Right ventricle myocardium inferior (tissue), 1 donor: ENCODE measurements at regions not wholly inside any gene's neighbourhood (a gene's known extent, or its start where the extent isn't known, plus 50 kb on each side); places are given as distances from the start of the nearest gene placed in this dataset.

ENCODE experiments used
- ATAC-seq: fragments of 200-7000 bp; cut with Tn5 transposase; one replicate; pipeline ENCODE4 v1.9.1; 2020; ENCODE audit warnings: mild to moderate bottlenecking, moderate library complexity
- DNase-seq: peaks from one replicate; pipeline ENCODE4 v3.0.0; 2021; ENCODE audit errors: missing footprints
- intact Hi-C: fragments of 100-400 bp; cut with DNase I; formaldehyde crosslinking; loops from one replicate; pipeline ENCODE4 v1.11.0; 2022
- donor health status: DM: no; HTN: yes; CAD: no; lungs with severe emphysema.

DNA sequence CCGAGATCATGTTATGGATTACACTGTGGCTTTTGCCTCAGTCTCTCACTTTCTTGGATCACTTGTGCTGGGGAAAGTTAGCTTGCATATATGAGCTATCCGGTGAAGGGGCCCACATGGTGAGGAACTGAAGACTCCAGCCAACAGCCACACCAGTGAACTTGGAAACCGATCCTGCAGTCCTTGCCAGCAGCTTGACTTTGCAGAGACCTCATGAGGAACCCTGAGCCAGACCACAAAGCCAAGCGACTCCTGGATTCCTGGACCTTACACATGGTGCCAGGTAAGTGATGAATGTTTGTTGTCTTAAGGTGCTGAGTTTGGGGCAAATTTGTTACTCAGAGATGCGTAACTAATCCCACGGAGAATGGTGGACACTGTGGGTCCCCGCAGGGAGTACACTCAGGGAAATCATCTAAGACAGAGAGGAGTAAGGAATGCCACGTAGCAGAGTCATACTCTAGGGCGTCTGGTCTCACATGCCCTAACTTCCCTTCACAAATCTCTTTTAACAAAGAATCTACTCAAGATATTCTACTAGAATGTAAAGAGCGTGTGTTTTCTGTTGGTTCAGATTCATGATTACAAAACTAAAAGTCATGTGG, 76.5 kb upstream of the PJA2 start:
- intact Hi-C loops = loop anchor here (10.0 kb wide), 1 partner anchor 308 kb away; no protein-coding TSS in a partner anchor
- no peak for DNase-seq
- peak; percentile 81 for ATAC-seq

DNA sequence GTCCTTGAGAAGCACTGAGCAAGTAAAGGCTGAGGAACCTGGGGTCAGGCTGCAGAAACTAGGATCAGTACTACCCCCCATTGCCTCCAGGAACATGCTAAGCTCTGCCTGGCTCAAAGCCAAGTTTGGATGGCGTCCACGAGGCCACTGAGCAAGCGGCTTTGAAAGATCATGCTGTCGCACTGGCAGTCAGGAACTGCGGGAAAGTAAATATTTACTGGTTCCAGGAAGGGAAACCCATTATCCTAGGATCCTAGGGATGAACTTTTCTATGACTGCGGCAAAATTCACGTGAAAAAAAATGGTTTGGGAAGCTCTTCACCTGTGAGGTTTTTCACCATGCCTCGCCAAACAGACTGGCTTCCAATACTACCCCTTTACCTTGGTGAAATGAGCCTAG, 75.3 kb upstream of the PJA2 start:
- ATAC-seq (peak; percentile 62), DNase-seq (peak; percentile 83)
- intact Hi-C loops = loop anchor here (10.0 kb wide), 1 partner anchor 310 kb away; no protein-coding TSS in a partner anchor

DNA sequence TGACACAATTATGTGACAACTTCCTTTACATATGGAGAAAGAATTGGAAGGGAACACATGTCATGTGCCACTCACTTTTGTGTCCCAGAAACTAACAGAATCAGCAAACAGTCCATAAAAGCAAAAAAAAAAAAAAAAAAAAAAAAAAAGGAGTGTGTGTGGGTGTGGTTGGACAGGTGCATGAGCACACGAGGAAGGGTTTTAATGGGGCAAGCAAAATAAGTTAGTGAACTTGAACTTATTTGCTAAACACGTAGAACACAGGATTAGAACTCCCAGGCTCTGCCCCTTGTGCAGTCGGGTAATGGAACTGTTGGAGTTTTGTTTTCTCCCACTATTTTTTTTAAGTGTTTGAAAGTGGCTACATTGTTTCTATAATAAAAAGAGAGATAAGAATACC, 74.8 kb upstream of the PJA2 start:
- no peak for ATAC-seq
- DNase-seq = no peak
- intact Hi-C loops = loop anchor here (10.0 kb wide), 1 partner anchor 310 kb away; no protein-coding TSS in a partner anchor

DNA sequence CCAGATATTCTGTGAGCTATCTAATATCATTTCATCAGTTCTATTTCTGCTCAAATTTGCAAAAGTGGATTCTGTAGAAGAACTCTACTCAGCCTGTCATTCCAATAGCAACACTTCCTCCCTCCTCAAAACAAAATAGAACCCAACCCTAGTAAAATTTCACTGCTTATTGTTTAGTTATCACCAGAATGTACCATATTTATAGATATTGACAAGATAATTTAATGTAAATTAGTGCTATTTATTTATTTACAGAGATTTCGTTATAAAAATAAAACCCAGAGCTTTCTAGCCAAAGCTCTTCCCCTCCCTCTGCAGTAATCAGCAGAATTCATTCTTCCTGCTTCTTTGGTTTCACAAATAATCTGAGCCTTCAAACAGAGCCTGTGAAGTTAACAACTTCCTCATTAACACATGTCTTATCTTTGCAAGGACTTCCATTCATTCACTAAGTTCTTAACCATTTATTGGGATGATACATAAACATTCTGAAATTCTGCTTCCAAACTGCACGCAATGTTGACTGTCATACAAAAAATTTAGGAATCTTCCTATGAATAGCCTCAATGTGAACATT, 73.7 kb upstream of the PJA2 start:
- no peak for DNase-seq
- intact Hi-C loops = loop anchor here (10.0 kb wide), 1 partner anchor 311 kb away; no protein-coding TSS in a partner anchor
- ATAC-seq = no peak

DNA sequence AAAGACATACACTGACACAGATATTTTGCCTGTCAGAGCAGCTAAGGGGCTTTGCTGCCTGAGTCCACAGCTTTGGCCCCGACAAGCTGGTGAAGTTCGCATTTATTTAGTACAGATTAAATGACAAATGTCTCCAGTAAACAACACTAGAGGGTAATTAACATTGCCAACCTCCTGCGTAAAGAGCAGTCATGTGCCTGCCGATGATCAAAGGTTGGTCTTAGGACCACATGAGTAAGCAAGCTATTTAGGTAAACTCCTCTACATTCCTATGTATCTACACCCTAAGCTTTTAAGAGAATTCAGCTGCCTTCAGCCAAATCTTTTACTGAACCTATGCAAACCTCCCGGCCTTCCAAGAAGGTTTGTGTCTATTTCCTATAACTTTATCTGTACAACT, 73.0 kb upstream of the PJA2 start:
- no peak for ATAC-seq
- no peak for DNase-seq
- intact Hi-C loops = loop anchor here (10.0 kb wide), 1 partner anchor 312 kb away; no protein-coding TSS in a partner anchor

DNA sequence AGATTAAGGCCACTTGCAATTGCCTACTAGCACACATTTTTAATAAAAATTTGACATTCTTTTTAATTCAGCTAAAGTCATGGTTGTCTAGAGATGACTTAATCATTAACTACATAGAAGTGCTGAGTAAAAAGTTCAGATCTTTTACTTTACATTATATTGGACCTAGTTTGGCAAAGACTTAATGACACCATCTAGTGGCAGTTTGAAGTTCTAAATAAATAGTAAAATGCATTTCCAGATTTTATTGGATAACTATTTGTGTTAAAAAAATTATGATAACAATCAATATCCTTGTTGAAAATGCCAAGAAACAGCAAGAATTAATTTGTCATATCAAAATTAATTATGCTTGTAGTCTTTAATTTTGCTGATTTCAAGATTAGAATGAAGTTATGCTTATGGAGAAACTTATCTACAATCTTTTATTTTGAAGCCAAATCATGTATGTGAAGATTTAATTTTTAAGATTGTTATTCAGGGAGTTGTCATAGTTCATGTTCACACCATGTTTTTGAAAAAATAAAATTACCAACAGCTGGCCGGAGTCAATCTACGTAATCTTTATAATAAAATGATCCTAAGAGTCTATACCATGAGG, 69.6 kb upstream of the PJA2 start:
- ATAC-seq = no peak
- no peak for DNase-seq
- intact Hi-C loops = loop anchor here (10.0 kb wide), 1 partner anchor 845 kb away; no protein-coding TSS in a partner anchor

DNA sequence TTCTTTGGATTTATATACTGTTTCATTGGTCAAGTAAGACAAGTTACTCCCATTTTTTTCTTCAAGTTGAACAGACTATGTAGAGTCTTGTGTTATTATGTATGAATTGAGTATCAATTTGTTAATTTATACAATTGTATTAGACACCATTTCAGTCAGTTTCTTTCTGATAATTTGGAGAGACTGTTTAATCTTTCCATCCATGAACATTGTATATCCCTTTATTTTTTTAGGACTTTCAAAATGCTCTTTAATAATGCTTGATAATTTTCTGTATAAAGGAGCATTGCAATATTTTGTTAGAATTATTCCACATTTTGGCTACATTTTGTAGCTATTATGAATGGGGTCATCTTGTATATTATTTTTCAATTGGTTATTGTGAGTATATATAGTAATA, 69.1 kb upstream of the PJA2 start:
- intact Hi-C loops = loop anchor here (10.0 kb wide), 1 partner anchor 844 kb away; no protein-coding TSS in a partner anchor
- ATAC-seq (no peak), DNase-seq (no peak)

DNA sequence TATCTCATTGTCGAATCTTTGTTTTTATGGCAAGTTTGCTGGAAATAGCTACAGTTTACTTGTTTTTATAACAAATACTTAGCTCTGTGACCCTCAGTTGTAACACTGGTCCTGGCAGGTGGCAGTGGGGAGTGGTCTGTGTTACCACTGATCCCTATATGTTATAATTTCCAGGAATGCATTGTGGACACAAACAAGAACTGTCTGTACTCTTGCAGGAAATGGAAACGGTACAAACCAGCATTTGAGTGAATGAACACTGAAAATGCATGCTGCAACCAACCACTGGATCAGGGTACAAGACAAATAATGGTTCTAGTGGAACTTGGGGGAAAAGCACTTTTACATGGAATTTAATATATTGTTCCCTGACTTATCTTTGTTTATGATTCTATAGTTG, 66.5 kb upstream of the PJA2 start:
- intact Hi-C loops = loop anchor here (10.0 kb wide), 1 partner anchor 841 kb away; no protein-coding TSS in a partner anchor
- no peak for DNase-seq
- no peak for ATAC-seq

DNA sequence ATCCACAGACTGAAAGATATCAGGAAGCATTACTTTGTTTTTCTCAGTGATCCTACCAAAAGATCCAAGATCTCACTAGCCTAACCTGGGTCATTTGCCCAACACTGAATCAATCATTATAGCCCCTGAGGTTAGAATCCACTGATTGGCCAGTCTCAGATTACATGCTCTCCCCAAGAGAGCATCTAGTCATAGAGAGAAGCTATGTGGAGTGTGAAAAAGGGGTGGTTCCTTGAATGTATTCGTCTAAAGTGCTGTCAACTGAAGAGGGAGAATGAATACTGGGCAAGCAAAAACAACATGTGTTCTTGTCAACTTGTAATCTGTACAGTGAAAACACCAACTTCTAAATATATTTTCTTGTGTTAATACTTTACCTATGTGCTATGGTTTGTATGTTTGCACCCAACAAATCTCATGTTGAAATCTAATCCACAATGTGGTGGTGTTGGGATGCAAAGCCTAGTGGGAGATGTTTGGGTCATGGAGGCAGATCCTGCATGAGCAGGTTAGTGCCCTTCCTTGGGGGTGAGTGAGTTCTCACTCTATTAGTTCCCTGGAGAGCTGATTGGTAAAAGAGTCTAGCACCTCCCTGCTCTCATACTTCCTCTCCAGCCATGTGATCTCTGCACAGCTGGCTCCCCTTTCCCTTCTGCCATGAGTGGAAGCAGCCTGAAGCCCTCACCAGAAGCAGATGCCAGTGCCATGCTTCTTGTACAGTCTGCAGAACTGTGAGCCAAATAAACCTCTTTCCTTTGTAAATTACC, 60.3 kb upstream of the PJA2 start:
- ATAC-seq = no peak
- intact Hi-C loops = loop anchor here (10.0 kb wide), 1 partner anchor 835 kb away; no protein-coding TSS in a partner anchor
- DNase-seq = no peak

DNA sequence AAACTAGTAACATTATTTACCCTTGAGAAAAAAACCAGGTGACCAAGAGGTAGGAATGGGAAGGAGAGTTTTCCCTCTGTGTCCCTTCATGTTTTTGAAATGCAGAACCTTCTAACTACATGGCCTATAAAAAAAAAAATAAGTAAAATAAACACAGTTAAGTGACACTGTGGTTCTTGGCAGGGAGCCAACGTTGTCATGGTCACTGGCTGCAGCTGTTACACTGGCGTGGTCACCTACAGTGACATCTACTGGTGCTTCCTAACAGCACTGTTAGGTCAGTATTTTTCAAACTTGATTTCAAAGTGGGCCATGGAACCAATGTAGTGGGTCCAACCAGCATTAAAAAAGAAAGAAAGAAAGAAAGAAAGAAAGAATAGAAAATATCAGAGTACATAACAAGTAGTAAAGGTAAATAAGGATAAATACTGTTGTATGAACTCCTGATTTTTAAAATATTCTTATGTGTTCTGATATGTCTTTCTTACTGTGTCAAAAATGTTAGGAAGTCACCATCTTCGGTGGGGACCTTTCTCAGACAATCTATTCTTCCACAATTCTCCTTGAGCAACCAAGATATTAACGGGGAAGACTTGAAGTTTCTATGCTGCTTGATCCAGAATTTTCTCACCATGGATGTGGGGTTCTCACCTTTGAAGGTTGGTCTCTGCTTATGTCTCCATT, 59.1 kb upstream of the PJA2 start:
- intact Hi-C loops = no loop called here
- DNase-seq = peak; percentile 95
- peak; percentile 90 for ATAC-seq

DNA sequence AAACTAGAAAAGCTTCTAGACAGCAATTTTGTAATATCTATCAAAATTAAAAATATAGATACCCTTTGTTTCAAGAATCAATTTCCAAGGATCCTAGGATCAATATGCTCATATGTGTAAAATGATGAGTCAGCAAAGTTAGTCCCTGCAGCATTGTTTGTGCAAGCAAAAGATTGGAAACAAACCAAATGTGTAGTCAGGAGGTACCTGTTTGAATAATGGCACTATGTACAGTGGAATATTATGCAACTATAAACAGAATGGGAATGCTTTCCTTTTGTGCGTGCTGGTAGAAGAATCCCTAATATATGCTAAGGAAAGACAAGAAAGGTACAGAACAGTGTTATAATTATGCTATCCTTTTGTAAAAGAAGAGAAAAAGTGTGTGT, 58.5 kb upstream of the PJA2 start:
- no peak for ATAC-seq
- intact Hi-C loops = no loop called here

DNA sequence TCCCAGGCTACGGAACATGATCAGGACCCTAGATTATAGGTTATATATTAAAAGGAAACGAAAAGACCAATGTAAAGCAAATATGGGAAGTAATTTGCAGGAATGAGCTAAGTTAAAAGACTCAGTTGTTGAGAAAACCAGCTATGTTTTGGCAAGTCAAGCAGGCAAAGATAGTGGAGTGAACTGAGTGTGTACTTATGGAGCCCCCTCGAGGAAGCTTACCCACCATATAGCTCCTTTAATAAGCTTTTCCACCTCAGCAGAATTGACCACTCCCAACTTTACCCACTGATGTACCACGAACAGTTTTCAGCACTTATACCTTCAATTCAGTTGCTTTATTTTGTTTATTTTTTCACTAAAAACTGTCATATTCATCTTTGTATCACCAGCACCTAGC, 57.3 kb upstream of the PJA2 start:
- intact Hi-C loops = no loop called here
- no peak for DNase-seq
- ATAC-seq = no peak

More for the DNA sequence above, 58.5 kb upstream of the PJA2 start:
- no peak for DNase-seq
